ENCODE measurements at regions not wholly inside any gene's neighbourhood (a gene's known extent, or its start where the extent isn't known, plus 50 kb on each side); places are given as distances from the start of the nearest gene placed in this dataset.

GRCh38 chr1:231108516-231109302 lies 53.1 kb upstream of the TRIM67 start:
- DNase-seq: no peak
- H3K4me1 ChIP-seq: no peaks in the 10 kb centered on the region
- H3K27ac ChIP-seq: no peak overlapping the region
- TF ChIP-seq CTCF (IDR thresholded peaks at IDR 0.05): no peak
- intact Hi-C loops (cut with DNase I): no loop called here
- H3K36me3 ChIP-seq: no peaks in the 10 kb centered on the region
- peaks cover 0 to 35% (median 0%) of the 10 kb centered on the region in 4 donors for H3K27me3 ChIP-seq
- H3K9me3 ChIP-seq: no peaks in the 10 kb centered on the region
- no peak overlapping the region for H3K4me3 ChIP-seq
- 62 to 69% methylated on average over 7 of the region's 7 CpGs for WGBS, 2 donors

- TF ChIP-seq CTCF (IDR thresholded peaks at IDR 0.05): no peak
- peaks cover 0 to 36% (median 0%) of the 10 kb centered on the region in 4 donors for H3K27me3 ChIP-seq
- H3K4me1 ChIP-seq: no peaks in the 10 kb centered on the region
- no peak overlapping the region for H3K4me3 ChIP-seq
- no peaks in the 10 kb centered on the region for H3K9me3 ChIP-seq
- H3K36me3 ChIP-seq: no peaks in the 10 kb centered on the region
- 74 to 77% methylated on average over 12 of the region's 12 CpGs for WGBS, 2 donors
- intact Hi-C loops (cut with DNase I): no loop called here
- no peak overlapping the region for H3K27ac ChIP-seq
- DNase-seq: no peak
Observed at GRCh38 chr1:231107600-231108326, 54.1 kb upstream of the TRIM67 start.

GRCh38 chr1:231107151-231107550 lies 54.7 kb upstream of the TRIM67 start:
- Histone ChIP-seq H3K27me3 (peaks cover 0 to 34% (median 0%) of the 10 kb centered on the region in 4 donors), H3K4me3 (no peak overlapping the region), H3K36me3 (no peaks in the 10 kb centered on the region), H3K4me1 (no peaks in the 10 kb centered on the region), H3K27ac (no peak overlapping the region), H3K9me3 (no peaks in the 10 kb centered on the region)
- DNase-seq: no peak
- 80 to 100% methylated on average over 1 to 2 of the region's 8 CpGs for WGBS, 2 donors
- intact Hi-C loops (cut with DNase I): no loop called here
- TF ChIP-seq POLR2A (IDR thresholded peaks at IDR 0.05) (no peak), CTCF (IDR thresholded peaks at IDR 0.05) (no peak)

- no peak for DNase-seq
- Histone ChIP-seq H3K27ac (no peak overlapping the region), H3K36me3 (no peaks in the 10 kb centered on the region), H3K27me3 (peaks cover 0 to 33% (median 0%) of the 10 kb centered on the region in 4 donors), H3K4me3 (no peak overlapping the region), H3K4me1 (no peaks in the 10 kb centered on the region), H3K9me3 (no peaks in the 10 kb centered on the region)
- no peak for TF ChIP-seq POLR2A (IDR thresholded peaks at IDR 0.05)
- TF ChIP-seq CTCF (IDR thresholded peaks at IDR 0.05): no peak
- 20 to 28% methylated on average over 5 of the region's 5 CpGs for WGBS, 2 donors
- intact Hi-C loops (cut with DNase I): no loop called here
Observed at GRCh38 chr1:231106347-231106746, 55.5 kb upstream of the TRIM67 start.

- H3K27me3 ChIP-seq: peaks cover 0 to 27% (median 0%) of the 10 kb centered on the region in 4 donors
- 80 to 89% methylated on average over 2 of the region's 2 CpGs for WGBS, 2 donors
- TF ChIP-seq CTCF (IDR thresholded peaks at IDR 0.05) (no peak), POLR2A (IDR thresholded peaks at IDR 0.05) (no peak)
Observed at GRCh38 chr1:231104917-231105316, 56.9 kb upstream of the TRIM67 start.

More at GRCh38 chr1:231104917-231105316, 56.9 kb upstream of the TRIM67 start:
- no peak overlapping the region for H3K4me3 ChIP-seq
- H3K9me3 ChIP-seq: no peaks in the 10 kb centered on the region
- intact Hi-C loops (cut with DNase I): no loop called here
- no peak for DNase-seq
- no peak overlapping the region for H3K27ac ChIP-seq
- no peaks in the 10 kb centered on the region for H3K4me1 ChIP-seq
- no peaks in the 10 kb centered on the region for H3K36me3 ChIP-seq

All from esophagus squamous epithelium (tissue), 5 donors.